ENCODE measurements at regions not wholly inside any gene's neighbourhood (a gene's known extent, or its start where the extent isn't known, plus 50 kb on each side); places are given as distances from the start of the nearest gene placed in this dataset.

DNA sequence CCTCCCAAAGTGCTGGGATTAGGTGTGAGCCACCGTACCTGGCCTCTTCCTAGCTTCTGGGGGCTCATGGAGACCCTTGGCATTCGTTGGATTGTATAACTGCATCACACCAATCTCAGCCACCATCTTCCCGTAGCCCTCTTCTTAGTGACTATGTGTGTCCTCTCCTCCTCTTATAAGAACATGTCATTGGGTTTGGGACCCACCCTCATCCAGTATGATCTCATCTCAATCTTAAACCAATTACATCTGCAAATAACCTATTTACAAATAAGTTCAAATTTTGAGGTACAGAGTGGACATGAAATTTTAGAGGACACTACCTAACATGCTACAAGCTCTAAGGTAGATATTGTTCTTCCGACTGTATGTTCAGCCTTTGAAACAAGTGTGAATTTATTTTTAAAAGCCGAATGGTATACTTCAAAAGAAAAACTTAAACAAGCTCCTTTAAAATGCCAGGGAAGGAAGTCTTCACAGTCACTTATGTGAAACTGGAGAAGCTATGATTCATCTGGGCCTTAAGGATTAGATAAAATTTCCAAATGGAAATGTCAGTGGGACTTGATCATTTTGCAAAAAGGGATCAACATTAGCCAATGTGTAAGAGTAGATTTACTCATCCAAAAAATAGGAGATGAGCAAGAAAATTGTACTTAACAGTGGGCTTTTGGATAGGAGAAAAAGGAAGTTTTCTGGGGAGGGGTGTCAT, 225.7 kb downstream of the MEX3B start:
- Histone ChIP-seq H3K4me3 (no peak overlapping the region), H3K4me1 (replicated peaks in 1 of 2; ENCODE audit: control insufficient read depth in 2 of 2, insufficient read depth in 2 of 2, low read length in 2 of 2) (no peaks in the 10 kb centered on the region), H4K20me1 (replicated peaks; ENCODE audit: control insufficient read depth, insufficient read depth, low read length) (no peaks in the 10 kb centered on the region), H3K27me3 (ENCODE audit: control insufficient read depth in 2 of 2, insufficient read depth in 2 of 2, low read length in 2 of 2) (no peaks in the 10 kb centered on the region), H3K9me3 (replicated peaks; ENCODE audit: control insufficient read depth, insufficient read depth, low read depth, low read length) (no peaks in the 10 kb centered on the region), H3K79me2 (ENCODE audit: control insufficient read depth, insufficient read depth, low read length) (no peaks in the 10 kb centered on the region), H3K9me1 (ENCODE audit: control insufficient read depth, insufficient read depth, low read length) (no peaks in the 10 kb centered on the region), H3K36me3 (ENCODE audit: control insufficient read depth, insufficient read depth, low read length) (no peaks in the 10 kb centered on the region), H3K27ac (ENCODE audit: extremely low read depth, low read depth, low read length) (no peak overlapping the region), H3K4me2 (ENCODE audit: insufficient read depth, low read length) (no peak overlapping the region), H3K9ac (ENCODE audit: insufficient read depth in 1 of 2, low read depth in 2 of 2, low read length in 2 of 2) (no peak overlapping the region), H2AFZ (ENCODE audit: low read depth, low read length) (no peak overlapping the region)
- ChIA-PET CTCF (ENCODE audit: low intra/inter-chr PET ratio) (no interaction called here), POLR2A (interaction anchor here (1.2 kb wide), 1 partner anchor 10 kb away, joined by 3 read pairs; no protein-coding TSS in a partner anchor)
- DNase-seq (ENCODE audit: extremely low read depth in 1 of 4, low spot score in 3 of 4) = no peak
- in situ Hi-C loops (cut with MboI) = no loop called here
- no peak for FAIRE-seq
- BruUV-seq (replicated peaks) = no TSS peak
- intact Hi-C loops (cut with micrococcal nuclease) = no loop called here
- 30% methylated on average over 5 of the region's 5 CpGs for WGBS (ENCODE audit: insufficient coverage, low coverage, missing lambda C conversion rate)
- ATAC-seq = no peak
- TF ChIP-seq KLF10 (CRISPR knock-in tag; IDR thresholded peaks at IDR 0.05) (no peak), SUPT5H (IDR thresholded peaks at IDR 0.05) (no peak), KAT8 (IDR thresholded peaks at IDR 0.05; ENCODE audit: low read depth) (no peak), RBM15 (IDR thresholded peaks at IDR 0.05; ENCODE audit: insufficient read depth, low read length) (no peak), ZNF146 (CRISPR knock-in tag; IDR thresholded peaks at IDR 0.05; ENCODE audit: unreplicated experiment) (no peak)
- TF ChIP-seq, protein P1, sequence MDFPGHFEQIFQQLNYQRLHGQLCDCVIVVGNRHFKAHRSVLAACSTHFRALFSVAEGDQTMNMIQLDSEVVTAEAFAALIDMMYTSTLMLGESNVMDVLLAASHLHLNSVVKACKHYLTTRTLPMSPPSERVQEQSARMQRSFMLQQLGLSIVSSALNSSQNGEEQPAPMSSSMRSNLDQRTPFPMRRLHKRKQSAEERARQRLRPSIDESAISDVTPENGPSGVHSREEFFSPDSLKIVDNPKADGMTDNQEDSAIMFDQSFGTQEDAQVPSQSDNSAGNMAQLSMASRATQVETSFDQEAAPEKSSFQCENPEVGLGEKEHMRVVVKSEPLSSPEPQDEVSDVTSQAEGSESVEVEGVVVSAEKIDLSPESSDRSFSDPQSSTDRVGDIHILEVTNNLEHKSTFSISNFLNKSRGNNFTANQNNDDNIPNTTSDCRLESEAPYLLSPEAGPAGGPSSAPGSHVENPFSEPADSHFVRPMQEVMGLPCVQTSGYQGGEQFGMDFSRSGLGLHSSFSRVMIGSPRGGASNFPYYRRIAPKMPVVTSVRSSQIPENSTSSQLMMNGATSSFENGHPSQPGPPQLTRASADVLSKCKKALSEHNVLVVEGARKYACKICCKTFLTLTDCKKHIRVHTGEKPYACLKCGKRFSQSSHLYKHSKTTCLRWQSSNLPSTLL (IDR thresholded peaks at IDR 0.05) = no peak
- TF ChIP-seq, protein P2, sequence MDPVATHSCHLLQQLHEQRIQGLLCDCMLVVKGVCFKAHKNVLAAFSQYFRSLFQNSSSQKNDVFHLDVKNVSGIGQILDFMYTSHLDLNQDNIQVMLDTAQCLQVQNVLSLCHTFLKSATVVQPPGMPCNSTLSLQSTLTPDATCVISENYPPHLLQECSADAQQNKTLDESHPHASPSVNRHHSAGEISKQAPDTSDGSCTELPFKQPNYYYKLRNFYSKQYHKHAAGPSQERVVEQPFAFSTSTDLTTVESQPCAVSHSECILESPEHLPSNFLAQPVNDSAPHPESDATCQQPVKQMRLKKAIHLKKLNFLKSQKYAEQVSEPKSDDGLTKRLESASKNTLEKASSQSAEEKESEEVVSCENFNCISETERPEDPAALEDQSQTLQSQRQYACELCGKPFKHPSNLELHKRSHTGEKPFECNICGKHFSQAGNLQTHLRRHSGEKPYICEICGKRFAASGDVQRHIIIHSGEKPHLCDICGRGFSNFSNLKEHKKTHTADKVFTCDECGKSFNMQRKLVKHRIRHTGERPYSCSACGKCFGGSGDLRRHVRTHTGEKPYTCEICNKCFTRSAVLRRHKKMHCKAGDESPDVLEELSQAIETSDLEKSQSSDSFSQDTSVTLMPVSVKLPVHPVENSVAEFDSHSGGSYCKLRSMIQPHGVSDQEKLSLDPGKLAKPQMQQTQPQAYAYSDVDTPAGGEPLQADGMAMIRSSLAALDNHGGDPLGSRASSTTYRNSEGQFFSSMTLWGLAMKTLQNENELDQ (CRISPR knock-in tag; IDR thresholded peaks at IDR 0.05; ENCODE audit: borderline replicate concordance) = no peak
- TF ChIP-seq, protein P3, sequence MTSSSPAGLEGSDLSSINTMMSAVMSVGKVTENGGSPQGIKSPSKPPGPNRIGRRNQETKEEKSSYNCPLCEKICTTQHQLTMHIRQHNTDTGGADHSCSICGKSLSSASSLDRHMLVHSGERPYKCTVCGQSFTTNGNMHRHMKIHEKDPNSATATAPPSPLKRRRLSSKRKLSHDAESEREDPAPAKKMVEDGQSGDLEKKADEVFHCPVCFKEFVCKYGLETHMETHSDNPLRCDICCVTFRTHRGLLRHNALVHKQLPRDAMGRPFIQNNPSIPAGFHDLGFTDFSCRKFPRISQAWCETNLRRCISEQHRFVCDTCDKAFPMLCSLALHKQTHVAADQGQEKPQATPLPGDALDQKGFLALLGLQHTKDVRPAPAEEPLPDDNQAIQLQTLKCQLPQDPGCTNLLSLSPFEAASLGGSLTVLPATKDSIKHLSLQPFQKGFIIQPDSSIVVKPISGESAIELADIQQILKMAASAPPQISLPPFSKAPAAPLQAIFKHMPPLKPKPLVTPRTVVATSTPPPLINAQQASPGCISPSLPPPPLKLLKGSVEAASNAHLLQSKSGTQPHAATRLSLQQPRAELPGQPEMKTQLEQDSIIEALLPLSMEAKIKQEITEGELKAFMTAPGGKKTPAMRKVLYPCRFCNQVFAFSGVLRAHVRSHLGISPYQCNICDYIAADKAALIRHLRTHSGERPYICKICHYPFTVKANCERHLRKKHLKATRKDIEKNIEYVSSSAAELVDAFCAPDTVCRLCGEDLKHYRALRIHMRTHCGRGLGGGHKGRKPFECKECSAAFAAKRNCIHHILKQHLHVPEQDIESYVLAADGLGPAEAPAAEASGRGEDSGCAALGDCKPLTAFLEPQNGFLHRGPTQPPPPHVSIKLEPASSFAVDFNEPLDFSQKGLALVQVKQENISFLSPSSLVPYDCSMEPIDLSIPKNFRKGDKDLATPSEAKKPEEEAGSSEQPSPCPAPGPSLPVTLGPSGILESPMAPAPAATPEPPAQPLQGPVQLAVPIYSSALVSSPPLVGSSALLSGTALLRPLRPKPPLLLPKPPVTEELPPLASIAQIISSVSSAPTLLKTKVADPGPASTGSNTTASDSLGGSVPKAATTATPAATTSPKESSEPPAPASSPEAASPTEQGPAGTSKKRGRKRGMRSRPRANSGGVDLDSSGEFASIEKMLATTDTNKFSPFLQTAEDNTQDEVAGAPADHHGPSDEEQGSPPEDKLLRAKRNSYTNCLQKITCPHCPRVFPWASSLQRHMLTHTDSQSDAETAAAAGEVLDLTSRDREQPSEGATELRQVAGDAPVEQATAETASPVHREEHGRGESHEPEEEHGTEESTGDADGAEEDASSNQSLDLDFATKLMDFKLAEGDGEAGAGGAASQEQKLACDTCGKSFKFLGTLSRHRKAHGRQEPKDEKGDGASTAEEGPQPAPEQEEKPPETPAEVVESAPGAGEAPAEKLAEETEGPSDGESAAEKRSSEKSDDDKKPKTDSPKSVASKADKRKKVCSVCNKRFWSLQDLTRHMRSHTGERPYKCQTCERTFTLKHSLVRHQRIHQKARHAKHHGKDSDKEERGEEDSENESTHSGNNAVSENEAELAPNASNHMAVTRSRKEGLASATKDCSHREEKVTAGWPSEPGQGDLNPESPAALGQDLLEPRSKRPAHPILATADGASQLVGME (CRISPR knock-in tag; IDR thresholded peaks at IDR 0.05) = no peak
- TF ChIP-seq, protein P4, sequence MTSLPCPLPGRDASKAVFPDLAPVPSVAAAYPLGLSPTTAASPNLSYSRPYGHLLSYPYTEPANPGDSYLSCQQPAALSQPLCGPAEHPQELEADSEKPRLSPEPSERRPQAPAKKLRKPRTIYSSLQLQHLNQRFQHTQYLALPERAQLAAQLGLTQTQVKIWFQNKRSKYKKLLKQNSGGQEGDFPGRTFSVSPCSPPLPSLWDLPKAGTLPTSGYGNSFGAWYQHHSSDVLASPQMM (CRISPR knock-in tag; IDR thresholded peaks at IDR 0.05) = no peak
- TF ChIP-seq, protein P5, sequence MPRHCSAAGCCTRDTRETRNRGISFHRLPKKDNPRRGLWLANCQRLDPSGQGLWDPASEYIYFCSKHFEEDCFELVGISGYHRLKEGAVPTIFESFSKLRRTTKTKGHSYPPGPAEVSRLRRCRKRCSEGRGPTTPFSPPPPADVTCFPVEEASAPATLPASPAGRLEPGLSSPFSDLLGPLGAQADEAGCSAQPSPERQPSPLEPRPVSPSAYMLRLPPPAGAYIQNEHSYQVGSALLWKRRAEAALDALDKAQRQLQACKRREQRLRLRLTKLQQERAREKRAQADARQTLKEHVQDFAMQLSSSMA (CRISPR knock-in tag; IDR thresholded peaks at IDR 0.05) = no peak
